Thyroid gland (tissue), 4 donors: ENCODE measurements at regions not wholly inside any gene's neighbourhood (a gene's known extent, or its start where the extent isn't known, plus 50 kb on each side); places are given as distances from the start of the nearest gene placed in this dataset.

Experiments used
- DNase-seq, 2 donors: peaks; one replicate each; pipeline ENCODE4 v3.0.0-alpha.2; 2019
- H3K27ac ChIP-seq, 3 donors: fragments of 200-600 bp; sonication (generic); 1 replicate in 2 of 3; 2 replicates in 1 of 3; pipeline ENCODE4 v1.5.1; 2016 to 2019; ENCODE audit warnings: mild to moderate bottlenecking in 1 of 3, moderate library complexity in 1 of 3
- H3K27me3 ChIP-seq: fragments of 200-600 bp; sonication (generic); one replicate; pipeline ENCODE4 v1.5.1; 2019
- H3K36me3 ChIP-seq, 2 donors: fragments of 200-600 bp; sonication (generic); one replicate each; pipeline ENCODE4 v1.5.1; 2016 to 2019
- H3K4me1 ChIP-seq, 2 donors: fragments of 200-600 bp; sonication (generic); one replicate each; pipeline ENCODE4 v1.5.1; 2017 to 2019
- H3K4me3 ChIP-seq, 3 donors: fragments of 200-600 bp; sonication (generic); replicated peaks in 1 of 3; 1 replicate in 2 of 3; 2 replicates in 1 of 3; pipeline ENCODE4 v1.5.1; 2016; ENCODE audit warnings: mild to moderate bottlenecking in 1 of 3
- H3K9me3 ChIP-seq: fragments of 200-600 bp; sonication (generic); one replicate; pipeline ENCODE4 v1.5.1; 2017
- POLR2A ChIP-seq, 2 donors: fragments of 450-650 bp; IDR thresholded peaks; one replicate each; pipeline ENCODE4 v1.6.1; 2017; ENCODE audit warnings: antibody characterized with exemption in 2 of 2, mild to moderate bottlenecking in 2 of 2, moderate library complexity in 1 of 2
- WGBS, 2 donors: methylation state at CpG; one replicate each; pipeline ENCODE4 v1.1.5; 2017; 5-methylcytosine and 5-hydroxymethylcytosine counted together
- intact Hi-C: fragments of 100-400 bp; cut with DNase I; formaldehyde crosslinking; loops from one replicate; pipeline ENCODE4 v1.15.1; 2023
- TF ChIP-seq, protein P1 (sequence below), 6 experiments: fragments of 200-600 bp in 3 of 6; fragments of 450-650 bp in 3 of 6; sonication (generic) in 3 of 6; IDR thresholded peaks; one replicate each; pipeline ENCODE4 v1.5.1; 2016 to 2019; ENCODE audit warnings: antibody characterized with exemption in 6 of 6, mild to moderate bottlenecking in 2 of 6, inconsistent platforms in 1 of 6, moderate library complexity in 1 of 6

DNA sequence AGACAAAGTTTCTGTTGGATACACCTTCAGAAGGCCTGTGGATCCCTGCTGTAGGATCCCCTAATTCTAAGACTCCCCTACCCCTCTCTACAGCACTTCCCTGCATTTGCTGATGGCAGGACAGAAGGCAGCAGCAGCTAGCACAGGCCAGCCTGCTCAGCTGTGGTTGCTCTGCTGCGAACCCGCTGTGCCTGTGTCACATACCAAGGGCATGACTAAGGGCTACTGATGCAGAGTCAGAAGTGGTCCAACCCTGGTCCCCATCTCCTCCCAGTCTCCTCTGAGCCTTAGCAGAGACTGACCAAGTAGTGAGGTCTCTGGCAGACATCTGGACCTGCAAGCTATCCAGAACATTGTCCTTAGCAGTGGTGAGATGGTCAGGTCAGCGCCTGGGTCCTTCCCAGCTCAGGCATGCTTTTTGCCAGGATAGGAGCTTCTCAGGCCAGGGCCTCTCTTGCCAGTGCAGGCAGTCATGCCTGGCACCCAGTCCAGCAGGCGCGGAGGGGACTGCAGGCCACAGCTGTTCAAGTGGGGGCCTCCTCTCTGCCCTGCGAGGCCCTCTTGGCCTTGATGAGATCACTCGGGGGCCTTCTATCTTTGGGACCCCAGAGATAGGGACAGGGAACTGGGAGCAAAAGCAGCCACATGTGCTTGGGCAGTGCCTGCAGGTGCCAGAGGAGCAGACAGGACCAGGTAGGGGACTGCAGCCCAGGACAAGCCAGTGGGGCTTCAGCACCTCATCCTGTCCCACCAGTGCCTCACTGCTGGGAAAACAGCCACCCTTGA, 146.4 kb downstream of the ZNF248 start:
- Histone ChIP-seq H3K4me3 (no peak overlapping the region), H3K9me3 (no peaks in the 10 kb centered on the region), H3K4me1 (no peaks in the 10 kb centered on the region), H3K27me3 (no peaks in the 10 kb centered on the region), H3K36me3 (no peaks in the 10 kb centered on the region), H3K27ac (no peak overlapping the region)
- WGBS, 2 donors, result 74 to 85% methylated on average over 3 to 6 of the region's 7 CpGs
- no peak for TF ChIP-seq POLR2A (IDR thresholded peaks at IDR 0.05)
- TF ChIP-seq, protein P1, sequence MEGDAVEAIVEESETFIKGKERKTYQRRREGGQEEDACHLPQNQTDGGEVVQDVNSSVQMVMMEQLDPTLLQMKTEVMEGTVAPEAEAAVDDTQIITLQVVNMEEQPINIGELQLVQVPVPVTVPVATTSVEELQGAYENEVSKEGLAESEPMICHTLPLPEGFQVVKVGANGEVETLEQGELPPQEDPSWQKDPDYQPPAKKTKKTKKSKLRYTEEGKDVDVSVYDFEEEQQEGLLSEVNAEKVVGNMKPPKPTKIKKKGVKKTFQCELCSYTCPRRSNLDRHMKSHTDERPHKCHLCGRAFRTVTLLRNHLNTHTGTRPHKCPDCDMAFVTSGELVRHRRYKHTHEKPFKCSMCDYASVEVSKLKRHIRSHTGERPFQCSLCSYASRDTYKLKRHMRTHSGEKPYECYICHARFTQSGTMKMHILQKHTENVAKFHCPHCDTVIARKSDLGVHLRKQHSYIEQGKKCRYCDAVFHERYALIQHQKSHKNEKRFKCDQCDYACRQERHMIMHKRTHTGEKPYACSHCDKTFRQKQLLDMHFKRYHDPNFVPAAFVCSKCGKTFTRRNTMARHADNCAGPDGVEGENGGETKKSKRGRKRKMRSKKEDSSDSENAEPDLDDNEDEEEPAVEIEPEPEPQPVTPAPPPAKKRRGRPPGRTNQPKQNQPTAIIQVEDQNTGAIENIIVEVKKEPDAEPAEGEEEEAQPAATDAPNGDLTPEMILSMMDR (IDR thresholded peaks at IDR 0.05), result no peak
- intact Hi-C loops, result no loop called here
- no peak for DNase-seq

DNA sequence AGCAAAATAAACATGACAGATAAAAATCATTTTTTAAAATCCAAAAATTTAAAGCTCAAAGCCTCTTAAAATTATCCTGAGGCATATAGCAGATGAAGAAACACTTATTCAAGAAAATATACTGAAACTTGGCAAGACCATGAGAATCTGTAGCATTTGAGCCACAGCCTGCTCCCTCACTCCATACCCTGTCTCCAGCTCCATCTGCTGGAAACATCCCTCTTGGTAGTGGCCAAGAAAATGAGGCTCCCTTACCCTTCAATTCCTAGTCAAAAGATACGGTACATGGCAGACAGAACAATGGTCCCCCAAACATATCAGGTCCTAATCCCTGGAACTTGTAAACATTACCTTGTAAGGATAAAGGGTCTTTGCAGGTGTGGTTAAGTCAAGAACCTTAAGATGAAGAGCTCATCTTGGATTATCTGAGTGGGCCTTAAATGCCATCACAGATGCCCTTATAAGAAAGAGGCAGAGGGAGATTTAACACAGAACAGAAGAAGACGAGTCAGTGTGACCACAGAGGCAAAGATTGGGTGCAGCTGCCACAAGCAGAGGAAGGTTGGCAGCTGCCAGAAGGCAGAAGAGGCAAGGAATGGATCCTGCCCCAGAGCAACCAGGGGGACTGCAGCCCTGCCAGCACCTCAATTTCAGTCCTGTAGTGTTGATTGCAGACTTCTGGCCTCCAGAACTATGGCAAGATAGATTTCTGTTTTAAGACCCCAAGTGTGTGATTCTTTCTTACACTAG, 149.4 kb downstream of the ZNF248 start:
- H3K27me3 ChIP-seq, result no peaks in the 10 kb centered on the region
- DNase-seq, result no peak
- no peak for TF ChIP-seq POLR2A (IDR thresholded peaks at IDR 0.05)
- TF ChIP-seq, protein P1 (IDR thresholded peaks at IDR 0.05), result no peak
- H3K4me3 ChIP-seq, result no peak overlapping the region
- intact Hi-C loops, result no loop called here
- no peaks in the 10 kb centered on the region for H3K9me3 ChIP-seq
- no peak overlapping the region for H3K27ac ChIP-seq
- 54 to 68% methylated on average over 2 of the region's 2 CpGs for WGBS, 2 donors
- H3K36me3 ChIP-seq, result no peaks in the 10 kb centered on the region
- H3K4me1 ChIP-seq, result no peaks in the 10 kb centered on the region

DNA sequence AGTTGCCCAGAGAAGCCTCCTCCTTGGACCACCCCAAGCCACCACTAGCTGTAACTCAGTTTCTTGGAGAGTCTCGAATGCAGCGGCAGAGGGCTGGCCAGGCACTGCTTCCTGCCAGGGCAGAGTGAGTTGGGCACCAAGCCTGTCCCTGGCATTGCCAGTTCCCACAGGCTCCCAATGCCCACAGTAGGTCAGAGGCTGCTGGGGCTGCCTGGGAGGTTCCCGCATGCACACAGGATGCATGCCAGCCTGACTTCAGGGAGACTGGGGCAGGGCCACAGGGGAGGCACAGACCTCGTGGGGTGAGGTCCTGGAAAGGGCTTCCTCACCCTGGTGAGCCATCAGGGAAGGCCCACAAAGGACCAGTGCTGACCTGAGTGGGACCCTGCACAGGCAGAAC, 152.8 kb downstream of the ZNF248 start:
- H3K4me3 ChIP-seq, result no peak overlapping the region
- intact Hi-C loops, result no loop called here
- H3K36me3 ChIP-seq, result no peaks in the 10 kb centered on the region
- DNase-seq, result no peak
- TF ChIP-seq, protein P1 (IDR thresholded peaks at IDR 0.05), result no peak
- no peak for TF ChIP-seq POLR2A (IDR thresholded peaks at IDR 0.05)
- no peak overlapping the region for H3K27ac ChIP-seq
- H3K27me3 ChIP-seq, result no peaks in the 10 kb centered on the region
- WGBS, 2 donors, result 62 to 78% methylated on average over 3 to 4 of the region's 4 CpGs
- H3K4me1 ChIP-seq, result no peaks in the 10 kb centered on the region
- no peaks in the 10 kb centered on the region for H3K9me3 ChIP-seq

DNA sequence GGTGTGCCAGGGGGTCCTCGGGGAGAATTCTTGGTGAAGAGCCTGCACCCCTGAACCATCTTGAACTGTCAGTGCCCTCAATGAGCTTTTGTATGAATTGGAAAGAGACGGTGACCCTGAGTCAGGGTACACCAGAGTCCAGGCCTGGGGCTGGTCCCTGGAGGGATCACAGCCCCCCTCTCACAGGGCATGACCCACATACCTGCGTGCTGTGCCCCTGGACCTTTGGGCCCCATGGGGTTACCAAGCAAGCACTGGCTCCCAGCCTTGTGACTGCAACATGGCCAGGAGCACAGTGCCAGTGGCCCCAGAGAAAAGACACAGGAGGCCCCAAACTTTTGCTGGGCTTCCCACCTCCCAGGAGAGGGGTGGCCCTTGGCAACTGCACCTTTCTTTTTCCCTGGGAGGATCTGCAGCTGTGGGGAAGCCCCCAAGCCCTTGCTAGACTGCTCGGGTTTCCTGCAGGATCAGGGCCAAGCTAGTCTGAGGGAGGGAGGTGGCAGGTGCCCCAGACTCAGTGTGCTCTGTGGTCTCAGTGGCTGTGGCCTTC, 153.5 kb downstream of the ZNF248 start:
- Histone ChIP-seq H3K36me3 (no peaks in the 10 kb centered on the region), H3K4me1 (no peaks in the 10 kb centered on the region), H3K27me3 (no peaks in the 10 kb centered on the region), H3K27ac (no peak overlapping the region), H3K9me3 (no peaks in the 10 kb centered on the region), H3K4me3 (no peak overlapping the region)
- TF ChIP-seq POLR2A (IDR thresholded peaks at IDR 0.05), result no peak
- TF ChIP-seq, protein P1 (IDR thresholded peaks at IDR 0.05), result no peak
- intact Hi-C loops, result no loop called here
- WGBS, 2 donors, result 60 to 79% methylated on average over 1 to 4 of the region's 4 CpGs
- DNase-seq, result no peak

DNA sequence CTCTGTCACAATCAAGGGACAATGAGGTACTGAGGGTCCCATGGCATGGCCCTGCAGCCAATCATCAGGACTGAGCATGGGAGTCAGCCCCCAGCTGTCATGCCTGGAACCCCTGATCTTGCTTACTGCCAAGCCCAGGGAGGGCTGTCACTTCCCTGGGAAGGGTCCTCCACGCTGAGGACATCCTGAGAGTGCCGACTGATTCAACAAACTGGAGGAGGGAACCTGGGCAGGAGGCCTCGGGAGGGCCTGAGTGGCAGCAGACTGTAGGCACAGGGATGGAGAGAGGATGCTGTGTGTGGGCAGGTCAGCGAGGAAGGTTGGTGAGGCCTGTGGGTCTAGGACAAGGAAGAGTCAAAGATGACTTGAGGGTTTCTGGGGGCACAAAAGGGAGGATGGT, 154.3 kb downstream of the ZNF248 start:
- Histone ChIP-seq H3K27ac (no peak overlapping the region), H3K9me3 (no peaks in the 10 kb centered on the region), H3K4me1 (no peaks in the 10 kb centered on the region), H3K36me3 (no peaks in the 10 kb centered on the region), H3K4me3 (no peak overlapping the region), H3K27me3 (no peaks in the 10 kb centered on the region)
- WGBS, 2 donors, result 54 to 81% methylated on average over 4 of the region's 4 CpGs
- DNase-seq, result no peak
- intact Hi-C loops, result no loop called here
- TF ChIP-seq, protein P1 (IDR thresholded peaks at IDR 0.05), result no peak
- no peak for TF ChIP-seq POLR2A (IDR thresholded peaks at IDR 0.05)
